GM19023 (cell line): ENCODE measurements at regions not wholly inside any gene's neighbourhood (a gene's known extent, or its start where the extent isn't known, plus 50 kb on each side); places are given as distances from the start of the nearest gene placed in this dataset.
"Not testable (repeated sequence)": the region's sequence is repeated elsewhere in the genome, so short reads cannot be mapped to it uniquely, and the experiment has no call there.

Source experiments
- ATAC-seq: cut with Tn5 transposase; IDR thresholded peaks from one replicate; pipeline ENCODE4 v1.9.1; 2021; ENCODE audit warnings: mild to moderate bottlenecking, moderate library complexity; ENCODE audit not compliant: unreplicated experiment

- no peak for ATAC-seq
Observed at GRCh38 chr9:82763656-82764055, 299.3 kb downstream of the RASEF start.

GRCh38 chr9:82764061-82764668 is 298.8 kb downstream of the RASEF start:
- ATAC-seq: no peak

- not testable (repeated sequence) for ATAC-seq
Observed at GRCh38 chr9:82774707-82775231, 288.2 kb downstream of the RASEF start.

- ATAC-seq: no peak
Observed at GRCh38 chr9:82776508-82776907, 286.4 kb downstream of the RASEF start.

- no peak for ATAC-seq
Observed at GRCh38 chr9:82777366-82777765, 285.6 kb downstream of the RASEF start.

- not testable (repeated sequence) for ATAC-seq
Observed at GRCh38 chr9:82778923-82779322, 284.0 kb downstream of the RASEF start.

GRCh38 chr9:82780017-82780416 is 282.9 kb downstream of the RASEF start:
- ATAC-seq: no peak

- no peak for ATAC-seq
Observed at GRCh38 chr9:82781921-82782392, 281.0 kb downstream of the RASEF start.

- no peak for ATAC-seq
Observed at GRCh38 chr9:82783045-82783444, 279.9 kb downstream of the RASEF start.

GRCh38 chr9:82784589-82784988 is 278.4 kb downstream of the RASEF start:
- ATAC-seq: no peak

GRCh38 chr9:82789155-82789824 is 273.7 kb downstream of the RASEF start:
- no peak for ATAC-seq

GRCh38 chr9:82790875-82791274 is 272.1 kb downstream of the RASEF start:
- no peak for ATAC-seq

- no peak for ATAC-seq
Observed at GRCh38 chr9:82791692-82792091, 271.2 kb downstream of the RASEF start.

GRCh38 chr9:82797534-82797933 is 265.4 kb downstream of the RASEF start:
- ATAC-seq: no peak

GRCh38 chr9:82799286-82799685 is 263.7 kb downstream of the RASEF start:
- ATAC-seq: no peak

- no peak for ATAC-seq
Observed at GRCh38 chr9:82805027-82805426, 257.9 kb downstream of the RASEF start.

- ATAC-seq: no peak
Observed at GRCh38 chr9:82808478-82808877, 254.5 kb downstream of the RASEF start.

GRCh38 chr9:82810915-82811314 is 252.0 kb downstream of the RASEF start:
- no peak for ATAC-seq

- no peak for ATAC-seq
Observed at GRCh38 chr9:82819260-82819659, 243.7 kb downstream of the RASEF start.

- ATAC-seq: no peak
Observed at GRCh38 chr9:82820186-82820585, 242.8 kb downstream of the RASEF start.

- no peak for ATAC-seq
Observed at GRCh38 chr9:82829818-82830217, 233.1 kb downstream of the RASEF start.

GRCh38 chr9:82865524-82865923 is 197.4 kb downstream of the RASEF start:
- no peak for ATAC-seq
